Mesothelial cell of epicardium (in vitro differentiated cells): ENCODE measurements at regions not wholly inside any gene's neighbourhood (a gene's known extent, or its start where the extent isn't known, plus 50 kb on each side); places are given as distances from the start of the nearest gene placed in this dataset.
"Not testable (repeated sequence)": the region's sequence is repeated elsewhere in the genome, so short reads cannot be mapped to it uniquely, and the experiment has no call there.

Experiments used
- DNase-seq, 2 experiments: peaks; one replicate each; pipeline ENCODE4 v3.0.0; 2021; ENCODE audit warnings: low spot score in 2 of 2; ENCODE audit not compliant: unreplicated experiment in 2 of 2
- H3K27ac Mint-ChIP-seq: 2 replicates; pipeline ENCODE4 v1.8.0; 2021; ENCODE audit warnings: mixed read lengths
- H3K27me3 Mint-ChIP-seq: 2 replicates; pipeline ENCODE4 v1.8.0; 2021; ENCODE audit warnings: low read depth, mixed read lengths
- H3K36me3 Mint-ChIP-seq: 2 replicates; pipeline ENCODE4 v1.8.0; 2021; ENCODE audit warnings: mixed read lengths
- H3K4me1 Mint-ChIP-seq: 2 replicates; pipeline ENCODE4 v1.8.0; 2021; ENCODE audit warnings: mixed read lengths
- H3K4me3 Mint-ChIP-seq: 2 replicates; pipeline ENCODE4 v1.8.0; 2021; ENCODE audit warnings: mild to moderate bottlenecking, moderate library complexity, mixed read lengths
- H3K9me3 Mint-ChIP-seq: 2 replicates; pipeline ENCODE4 v1.8.0; 2021; ENCODE audit warnings: mixed read lengths
- CTCF ChIP-seq: fragments of 200-600 bp; sonication (generic); IDR thresholded peaks from one replicate; pipeline ENCODE4 v1.5.0; 2021; ENCODE audit warnings: antibody characterized with exemption; ENCODE audit not compliant: unreplicated experiment

- Mint-ChIP-seq H3K36me3 (no peaks in the 10 kb centered on the region), H3K27ac (no peak overlapping the region), H3K9me3 (peaks cover 18% of the 10 kb centered on the region), H3K27me3 (no peaks in the 10 kb centered on the region), H3K4me3 (no peak overlapping the region), H3K4me1 (peaks cover 9% of the 10 kb centered on the region)
- DNase-seq = no peak
- TF ChIP-seq CTCF = no peak
Observed at GRCh38 chr21:35982717-35983116, 77.6 kb downstream of the SETD4 start.

- Mint-ChIP-seq H3K4me3 (no peak overlapping the region), H3K27ac (no peak overlapping the region), H3K9me3 (peaks cover 18% of the 10 kb centered on the region), H3K36me3 (no peaks in the 10 kb centered on the region), H3K27me3 (no peaks in the 10 kb centered on the region), H3K4me1 (peaks cover 9% of the 10 kb centered on the region)
- no peak for TF ChIP-seq CTCF
- no peak for DNase-seq
Observed at GRCh38 chr21:35981514-35982070, 78.7 kb downstream of the SETD4 start.

- H3K27me3 Mint-ChIP-seq = peaks cover 2% of the 10 kb centered on the region
- H3K9me3 Mint-ChIP-seq = peaks cover 18% of the 10 kb centered on the region
- no peak for DNase-seq
- no peak overlapping the region for H3K4me3 Mint-ChIP-seq
- no peak for TF ChIP-seq CTCF
- H3K4me1 Mint-ChIP-seq = peaks cover 9% of the 10 kb centered on the region
- no peak overlapping the region for H3K27ac Mint-ChIP-seq
- H3K36me3 Mint-ChIP-seq = no peaks in the 10 kb centered on the region
Observed at GRCh38 chr21:35980821-35981220, 79.5 kb downstream of the SETD4 start.

- H3K27ac Mint-ChIP-seq, H3K9me3 Mint-ChIP-seq, H3K36me3 Mint-ChIP-seq, H3K27me3 Mint-ChIP-seq, DNase-seq, H3K4me1 Mint-ChIP-seq, H3K4me3 Mint-ChIP-seq: not testable (repeated sequence)
Observed at GRCh38 chr21:35977860-35978259, 82.5 kb downstream of the SETD4 start.

GRCh38 chr21:35976929-35977328, 83.4 kb downstream of the SETD4 start:
- H3K27me3 Mint-ChIP-seq = peaks cover 9% of the 10 kb centered on the region
- TF ChIP-seq CTCF = no peak
- no peak overlapping the region for H3K4me3 Mint-ChIP-seq
- H3K9me3 Mint-ChIP-seq = peaks cover 9% of the 10 kb centered on the region
- no peak for DNase-seq
- H3K4me1 Mint-ChIP-seq = no peaks in the 10 kb centered on the region
- H3K27ac Mint-ChIP-seq = no peak overlapping the region
- no peaks in the 10 kb centered on the region for H3K36me3 Mint-ChIP-seq

GRCh38 chr21:35976481-35976880, 83.8 kb downstream of the SETD4 start:
- H3K27ac Mint-ChIP-seq = no peak overlapping the region
- no peak overlapping the region for H3K4me3 Mint-ChIP-seq
- TF ChIP-seq CTCF = no peak

More at GRCh38 chr21:35976481-35976880, 83.8 kb downstream of the SETD4 start:
- no peaks in the 10 kb centered on the region for H3K4me1 Mint-ChIP-seq
- H3K9me3 Mint-ChIP-seq = peaks cover 9% of the 10 kb centered on the region
- H3K36me3 Mint-ChIP-seq = no peaks in the 10 kb centered on the region
- peaks cover 9% of the 10 kb centered on the region for H3K27me3 Mint-ChIP-seq
- no peak for DNase-seq
